GM12872 (cell line): ENCODE measurements at regions not wholly inside any gene's neighbourhood (a gene's known extent, or its start where the extent isn't known, plus 50 kb on each side); places are given as distances from the start of the nearest gene placed in this dataset.

Experiments
- CTCF ChIP-seq: IDR thresholded peaks from 3 replicates; pipeline ENCODE4 v1.5.1; 2011; ENCODE audit warnings: low read depth, mild to moderate bottlenecking, low read length, moderate library complexity; ENCODE audit not compliant: insufficient read depth

DNA sequence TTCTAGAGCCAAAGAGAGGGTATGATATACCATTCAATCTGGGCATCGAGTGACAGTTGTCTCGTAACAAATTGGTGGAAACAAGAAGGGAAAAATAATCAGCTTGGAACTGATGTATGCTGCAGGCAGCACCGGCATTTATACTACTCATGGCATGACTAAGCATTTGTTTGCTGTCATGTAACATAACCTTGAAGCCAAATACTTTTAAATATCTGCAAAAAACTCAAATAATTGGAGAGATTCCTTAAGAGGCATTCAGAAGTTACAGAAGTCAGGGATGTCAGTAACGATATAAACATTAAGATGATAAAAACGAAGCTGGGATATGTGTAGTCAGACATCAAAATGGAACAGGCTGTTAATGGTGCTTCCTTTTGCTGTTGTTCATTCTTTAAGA is 157.3 kb upstream of the MMADHC start:
- no peak for TF ChIP-seq CTCF

GRCh38 chr2:149743842-149744448 is 156.4 kb upstream of the MMADHC start:
- no peak for TF ChIP-seq CTCF

- TF ChIP-seq CTCF, result no peak
These were observed 154.1 kb upstream of the MMADHC start for GRCh38 chr2:149741646-149742045.

GRCh38 chr2:149740490-149740889 is 152.9 kb upstream of the MMADHC start:
- no peak for TF ChIP-seq CTCF

DNA sequence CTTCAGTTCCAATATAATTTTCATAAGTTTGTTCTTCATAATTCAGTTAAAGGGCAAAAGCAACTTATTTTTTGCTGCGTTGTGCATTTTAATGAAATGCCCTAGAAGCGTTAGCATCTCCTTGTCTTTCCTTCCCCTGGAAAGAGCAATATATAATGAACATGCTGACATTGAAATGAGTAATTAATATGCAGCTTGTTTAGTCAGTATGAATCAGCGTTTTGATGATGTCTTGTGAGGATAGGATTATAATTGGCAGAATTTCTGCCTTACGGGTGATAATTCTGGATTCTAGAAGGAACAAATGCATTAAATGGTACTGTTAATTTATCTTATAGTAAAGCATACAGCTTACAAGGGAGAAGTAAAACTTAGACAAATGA is 152.3 kb upstream of the MMADHC start:
- TF ChIP-seq CTCF, result no peak

- TF ChIP-seq CTCF, result no peak
These were observed 151.8 kb upstream of the MMADHC start for GRCh38 chr2:149739171-149739882.

DNA sequence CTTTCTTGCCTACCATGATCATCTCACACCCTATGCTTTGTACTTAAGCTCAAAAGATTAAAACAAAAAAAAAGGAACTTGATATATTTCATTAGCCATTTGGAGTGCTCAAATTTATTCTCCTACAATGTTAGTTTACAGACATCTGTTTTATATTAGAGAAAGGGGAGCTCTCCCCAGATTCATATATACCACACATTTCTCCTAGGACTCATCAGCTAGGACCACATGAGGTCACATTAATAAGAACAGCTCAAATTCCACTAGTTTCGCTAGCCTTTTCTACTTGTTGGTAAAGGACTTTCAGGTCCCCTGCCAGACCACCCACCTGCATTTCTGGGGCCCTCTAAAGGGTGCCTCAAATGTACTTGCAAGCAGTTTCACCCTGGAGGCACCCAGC is 151.2 kb upstream of the MMADHC start:
- no peak for TF ChIP-seq CTCF
